Thoracic aorta (tissue), 2 donors: ENCODE measurements at regions not wholly inside any gene's neighbourhood (a gene's known extent, or its start where the extent isn't known, plus 50 kb on each side); places are given as distances from the start of the nearest gene placed in this dataset.

ENCODE experiments used
- ATAC-seq: fragments of 150-250 bp; one replicate; pipeline ENCODE4 v1.8.0; 2017; ENCODE audit warnings: low read depth; ENCODE audit not compliant: insufficient number of reproducible peaks, low FRiP score
- DNase-seq: peaks from one replicate; pipeline ENCODE4 v3.0.0-alpha.2; 2020; ENCODE audit warnings: low spot score
- H3K27ac ChIP-seq, 2 donors: fragments of 200-600 bp; sonication (generic); 1 replicate in 1 of 2; 2 replicates in 1 of 2; pipeline ENCODE4 v1.5.1; 2016; ENCODE audit warnings: mild to moderate bottlenecking in 2 of 2, moderate library complexity in 2 of 2
- H3K27me3 ChIP-seq: fragments of 200-600 bp; sonication (generic); replicated peaks from 2 replicates; pipeline ENCODE4 v1.6.0; 2016; ENCODE audit warnings: mild to moderate bottlenecking; ENCODE audit not compliant: insufficient read depth
- H3K36me3 ChIP-seq: fragments of 200-600 bp; sonication (generic); one replicate; pipeline ENCODE4 v1.5.1; 2016
- H3K4me1 ChIP-seq, 2 donors: fragments of 200-600 bp; sonication (generic); 1 replicate in 1 of 2; 2 replicates in 1 of 2; pipeline versions ENCODE4 v1.5.1 to v1.6.0; 2016; ENCODE audit warnings: low read depth in 2 of 2, mild to moderate bottlenecking in 1 of 2; ENCODE audit not compliant: control insufficient read depth in 1 of 2
- H3K4me3 ChIP-seq: fragments of 200-600 bp; sonication (generic); 2 replicates; pipeline ENCODE4 v1.5.1; 2016; ENCODE audit warnings: mild to moderate bottlenecking
- H3K9me3 ChIP-seq: fragments of 200-600 bp; sonication (generic); 2 replicates; pipeline ENCODE4 v1.5.1; 2016
- CTCF ChIP-seq: fragments of 200-600 bp; sonication (generic); IDR thresholded peaks from one replicate; pipeline ENCODE4 v1.5.1; 2019; ENCODE audit warnings: antibody characterized with exemption

- no peak for DNase-seq
- ATAC-seq = no peak
- Histone ChIP-seq H3K27me3 (no peaks in the 10 kb centered on the region), H3K9me3 (no peaks in the 10 kb centered on the region), H3K27ac (no peak overlapping the region), H3K36me3 (no peaks in the 10 kb centered on the region), H3K4me1 (no peaks in the 10 kb centered on the region), H3K4me3 (no peak overlapping the region)
- no peak for TF ChIP-seq CTCF
These were observed 404.8 kb upstream of the RORA start for GRCh38 chr15:61633951-61634350.

- ATAC-seq (no peak), DNase-seq (no peak)
- H3K27me3 ChIP-seq = no peaks in the 10 kb centered on the region
- no peak overlapping the region for H3K27ac ChIP-seq
- no peaks in the 10 kb centered on the region for H3K9me3 ChIP-seq
- no peak for TF ChIP-seq CTCF
- no peaks in the 10 kb centered on the region for H3K4me1 ChIP-seq
- H3K4me3 ChIP-seq = no peak overlapping the region
- no peaks in the 10 kb centered on the region for H3K36me3 ChIP-seq
These were observed 400.2 kb upstream of the RORA start for GRCh38 chr15:61629269-61629668.

GRCh38 chr15:61624950-61625349, 395.8 kb upstream of the RORA start:
- Histone ChIP-seq H3K27me3 (no peaks in the 10 kb centered on the region), H3K4me3 (no peak overlapping the region), H3K36me3 (no peaks in the 10 kb centered on the region), H3K9me3 (no peaks in the 10 kb centered on the region), H3K27ac (no peak overlapping the region), H3K4me1 (no peaks in the 10 kb centered on the region)
- DNase-seq (no peak), ATAC-seq (no peak)
- no peak for TF ChIP-seq CTCF

GRCh38 chr15:61623746-61624145, 394.6 kb upstream of the RORA start:
- Histone ChIP-seq H3K9me3 (no peaks in the 10 kb centered on the region), H3K27ac (no peak overlapping the region), H3K36me3 (no peaks in the 10 kb centered on the region), H3K4me3 (no peak overlapping the region), H3K4me1 (no peaks in the 10 kb centered on the region), H3K27me3 (no peaks in the 10 kb centered on the region)
- ATAC-seq (no peak), DNase-seq (no peak)
- no peak for TF ChIP-seq CTCF

GRCh38 chr15:61621865-61622264, 392.8 kb upstream of the RORA start:
- Histone ChIP-seq H3K9me3 (no peaks in the 10 kb centered on the region), H3K36me3 (no peaks in the 10 kb centered on the region), H3K27ac (no peak overlapping the region), H3K4me3 (no peak overlapping the region), H3K4me1 (no peaks in the 10 kb centered on the region), H3K27me3 (no peaks in the 10 kb centered on the region)
- TF ChIP-seq CTCF = no peak
- DNase-seq = no peak
- ATAC-seq = no peak
